IPS-15b (cell line): ENCODE measurements at regions not wholly inside any gene's neighbourhood (a gene's known extent, or its start where the extent isn't known, plus 50 kb on each side); places are given as distances from the start of the nearest gene placed in this dataset.

Source experiments
- H3K27me3 ChIP-seq: one replicate; pipeline ENCODE4 v1.6.1; 2013; ENCODE audit warnings: low read length; ENCODE audit not compliant: control insufficient read depth, insufficient read depth
- H3K36me3 ChIP-seq: one replicate; pipeline ENCODE4 v1.6.1; 2013; ENCODE audit warnings: low read length; ENCODE audit not compliant: control insufficient read depth, insufficient read depth
- H3K4me1 ChIP-seq: one replicate; pipeline ENCODE4 v1.6.1; 2013; ENCODE audit warnings: mild to moderate bottlenecking, low read length; ENCODE audit not compliant: control insufficient read depth, insufficient read depth
- H3K4me3 ChIP-seq: one replicate; pipeline ENCODE4 v1.5.1; 2013; ENCODE audit warnings: low read depth, low read length
- H3K9ac ChIP-seq: one replicate; pipeline ENCODE4 v1.6.1; 2013; ENCODE audit warnings: low read depth, mild to moderate bottlenecking, low read length
- H3K9me3 ChIP-seq: one replicate; pipeline ENCODE4 v1.6.1; 2013; ENCODE audit warnings: mild to moderate bottlenecking, low read length; ENCODE audit not compliant: control insufficient read depth, insufficient read depth

- Histone ChIP-seq H3K4me3 (no peak overlapping the region), H3K4me1 (no peaks in the 10 kb centered on the region), H3K36me3 (no peaks in the 10 kb centered on the region), H3K27me3 (no peaks in the 10 kb centered on the region), H3K9ac (no peak overlapping the region), H3K9me3 (no peaks in the 10 kb centered on the region)
These were observed 67.7 kb upstream of the HMGXB4 start for GRCh38 chr22:35189559-35189958.

GRCh38 chr22:35191412-35191811, 65.9 kb upstream of the HMGXB4 start:
- no peaks in the 10 kb centered on the region for H3K9me3 ChIP-seq
- H3K9ac ChIP-seq: no peak overlapping the region
- no peak overlapping the region for H3K4me3 ChIP-seq
- no peaks in the 10 kb centered on the region for H3K36me3 ChIP-seq
- no peaks in the 10 kb centered on the region for H3K4me1 ChIP-seq
- H3K27me3 ChIP-seq: no peaks in the 10 kb centered on the region

- Histone ChIP-seq H3K4me3 (no peak overlapping the region), H3K36me3 (no peaks in the 10 kb centered on the region), H3K27me3 (no peaks in the 10 kb centered on the region), H3K9ac (no peak overlapping the region), H3K9me3 (no peaks in the 10 kb centered on the region), H3K4me1 (no peaks in the 10 kb centered on the region)
These were observed 65.0 kb upstream of the HMGXB4 start for GRCh38 chr22:35192129-35192918.

- no peak overlapping the region for H3K9ac ChIP-seq
- no peak overlapping the region for H3K4me3 ChIP-seq
- H3K9me3 ChIP-seq: no peaks in the 10 kb centered on the region
- no peaks in the 10 kb centered on the region for H3K27me3 ChIP-seq
- no peaks in the 10 kb centered on the region for H3K36me3 ChIP-seq
- no peaks in the 10 kb centered on the region for H3K4me1 ChIP-seq
These were observed 62.1 kb upstream of the HMGXB4 start for GRCh38 chr22:35195226-35195625.

- Histone ChIP-seq H3K4me1 (no peaks in the 10 kb centered on the region), H3K27me3 (no peaks in the 10 kb centered on the region), H3K9me3 (no peaks in the 10 kb centered on the region), H3K4me3 (no peak overlapping the region), H3K9ac (no peak overlapping the region), H3K36me3 (no peaks in the 10 kb centered on the region)
These were observed 61.5 kb upstream of the HMGXB4 start for GRCh38 chr22:35195821-35196220.

GRCh38 chr22:35197071-35197470, 60.2 kb upstream of the HMGXB4 start:
- H3K9ac ChIP-seq: no peak overlapping the region
- no peaks in the 10 kb centered on the region for H3K36me3 ChIP-seq
- no peaks in the 10 kb centered on the region for H3K4me1 ChIP-seq
- no peaks in the 10 kb centered on the region for H3K27me3 ChIP-seq
- no peak overlapping the region for H3K4me3 ChIP-seq
- H3K9me3 ChIP-seq: no peaks in the 10 kb centered on the region

- Histone ChIP-seq H3K4me3 (no peak overlapping the region), H3K27me3 (no peaks in the 10 kb centered on the region), H3K9ac (no peak overlapping the region)
These were observed 59.4 kb upstream of the HMGXB4 start for GRCh38 chr22:35197886-35198285.

GRCh38 chr22:35198738-35199137, 58.6 kb upstream of the HMGXB4 start:
- Histone ChIP-seq H3K4me3 (no peak overlapping the region), H3K9me3 (no peaks in the 10 kb centered on the region), H3K9ac (no peak overlapping the region), H3K4me1 (no peaks in the 10 kb centered on the region), H3K36me3 (no peaks in the 10 kb centered on the region), H3K27me3 (no peaks in the 10 kb centered on the region)

More at GRCh38 chr22:35197886-35198285, 59.4 kb upstream of the HMGXB4 start:
- H3K9me3 ChIP-seq: no peaks in the 10 kb centered on the region
- H3K36me3 ChIP-seq: no peaks in the 10 kb centered on the region
- H3K4me1 ChIP-seq: no peaks in the 10 kb centered on the region

GRCh38 chr22:35202376-35202775, 54.9 kb upstream of the HMGXB4 start:
- Histone ChIP-seq H3K4me1 (no peaks in the 10 kb centered on the region), H3K27me3 (no peaks in the 10 kb centered on the region), H3K4me3 (no peak overlapping the region), H3K9me3 (no peaks in the 10 kb centered on the region), H3K36me3 (no peaks in the 10 kb centered on the region), H3K9ac (no peak overlapping the region)

- Histone ChIP-seq H3K36me3 (no peaks in the 10 kb centered on the region), H3K4me1 (no peaks in the 10 kb centered on the region), H3K27me3 (no peaks in the 10 kb centered on the region), H3K4me3 (no peak overlapping the region), H3K9me3 (no peaks in the 10 kb centered on the region), H3K9ac (no peak overlapping the region)
These were observed 53.7 kb upstream of the HMGXB4 start for GRCh38 chr22:35203583-35203982.

GRCh38 chr22:35204807-35205775, 52.2 kb upstream of the HMGXB4 start:
- H3K27me3 ChIP-seq: no peaks in the 10 kb centered on the region
- no peak overlapping the region for H3K9ac ChIP-seq
- H3K9me3 ChIP-seq: no peaks in the 10 kb centered on the region
- H3K4me3 ChIP-seq: no peak overlapping the region
- no peaks in the 10 kb centered on the region for H3K4me1 ChIP-seq
- H3K36me3 ChIP-seq: no peaks in the 10 kb centered on the region

- Histone ChIP-seq H3K4me3 (no peak overlapping the region), H3K4me1 (no peaks in the 10 kb centered on the region), H3K9ac (peak overlapping the region; percentile 47), H3K27me3 (no peaks in the 10 kb centered on the region), H3K36me3 (no peaks in the 10 kb centered on the region), H3K9me3 (no peaks in the 10 kb centered on the region)
These were observed 51.3 kb upstream of the HMGXB4 start for GRCh38 chr22:35205961-35206360.
